GM18861 (cell line): ENCODE measurements at regions not wholly inside any gene's neighbourhood (a gene's known extent, or its start where the extent isn't known, plus 50 kb on each side); places are given as distances from the start of the nearest gene placed in this dataset.
"Not testable (repeated sequence)": the region's sequence is repeated elsewhere in the genome, so short reads cannot be mapped to it uniquely, and the experiment has no call there.

Experiments
- ATAC-seq: cut with Tn5 transposase; IDR thresholded peaks from one replicate; pipeline ENCODE4 v1.9.1; 2021; ENCODE audit not compliant: unreplicated experiment

GRCh38 chr10:37476285-37476684 lies 350.9 kb downstream of the ANKRD30A start:
- no peak for ATAC-seq

- no peak for ATAC-seq
Measured at GRCh38 chr10:37474645-37475044, 349.2 kb downstream of the ANKRD30A start.

- ATAC-seq: no peak
Measured at GRCh38 chr10:37473906-37474305, 348.5 kb downstream of the ANKRD30A start.

GRCh38 chr10:37467246-37467645 lies 341.8 kb downstream of the ANKRD30A start:
- no peak for ATAC-seq

- no peak for ATAC-seq
Measured at GRCh38 chr10:37456456-37456855, 331.1 kb downstream of the ANKRD30A start.

- no peak for ATAC-seq
Measured at GRCh38 chr10:37448161-37448560, 322.8 kb downstream of the ANKRD30A start.

GRCh38 chr10:37442882-37443281 lies 317.5 kb downstream of the ANKRD30A start:
- no peak for ATAC-seq

- not testable (repeated sequence) for ATAC-seq
Measured at GRCh38 chr10:37441224-37441623, 315.8 kb downstream of the ANKRD30A start.

- ATAC-seq: no peak
Measured at GRCh38 chr10:37439826-37440225, 314.4 kb downstream of the ANKRD30A start.

GRCh38 chr10:37436357-37436756 lies 311.0 kb downstream of the ANKRD30A start:
- no peak for ATAC-seq

GRCh38 chr10:37434091-37434490 lies 308.7 kb downstream of the ANKRD30A start:
- ATAC-seq: no peak
